H54 (cell line): ENCODE measurements at regions not wholly inside any gene's neighbourhood (a gene's known extent, or its start where the extent isn't known, plus 50 kb on each side); places are given as distances from the start of the nearest gene placed in this dataset.

Experiments used
- DNase-seq: peaks from one replicate; pipeline ENCODE4 v3.0.0; 2011; ENCODE audit warnings: low spot score, mixed read lengths; ENCODE audit not compliant: insufficient read length
- FAIRE-seq: peaks from 3 replicates; lab custom pipeline; 2011; peaks lifted over from hg19 to GRCh38; lab: Jason Lieb, UNC
- POLR2A ChIP-seq: IDR thresholded peaks from 2 replicates; pipeline ENCODE4 v1.6.1; 2011; ENCODE audit warnings: low read depth, mild to moderate bottlenecking, low read length

DNA sequence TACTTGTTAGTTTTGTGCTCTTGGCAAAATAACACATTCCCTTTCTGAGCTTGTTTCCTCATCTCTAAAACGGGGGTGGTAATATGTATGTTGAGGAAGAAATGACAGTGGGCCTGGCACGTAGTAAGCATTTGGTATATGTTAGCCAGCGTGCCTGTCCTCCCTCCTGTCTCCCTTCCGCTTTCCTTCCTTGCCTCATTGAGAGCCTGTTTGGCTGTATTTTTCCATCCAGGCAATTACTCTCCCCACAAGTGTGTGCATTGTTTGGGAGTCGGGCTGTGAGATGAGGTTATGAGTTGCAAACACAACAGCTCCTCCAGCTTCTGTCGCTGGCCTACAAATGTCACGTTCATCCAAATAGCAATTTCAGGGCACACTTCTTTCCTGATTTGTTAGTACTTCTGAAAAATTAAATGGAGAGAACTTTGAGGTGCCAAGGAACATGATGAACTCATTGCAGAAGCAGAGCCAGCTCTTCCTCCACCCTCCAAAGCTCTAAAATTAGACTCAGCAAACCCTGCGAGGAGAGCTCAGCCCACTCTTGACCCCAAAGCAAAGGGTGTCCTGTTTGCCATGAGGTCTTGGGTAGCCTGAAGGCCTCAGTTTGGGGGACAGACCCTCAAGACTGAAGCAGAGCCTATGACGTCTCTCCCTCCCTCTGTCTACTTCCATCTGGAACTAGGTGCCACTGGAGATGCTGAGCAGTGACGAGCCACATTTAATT, 50.7 kb upstream of the TOX2 start:
- FAIRE-seq: no peak

DNA sequence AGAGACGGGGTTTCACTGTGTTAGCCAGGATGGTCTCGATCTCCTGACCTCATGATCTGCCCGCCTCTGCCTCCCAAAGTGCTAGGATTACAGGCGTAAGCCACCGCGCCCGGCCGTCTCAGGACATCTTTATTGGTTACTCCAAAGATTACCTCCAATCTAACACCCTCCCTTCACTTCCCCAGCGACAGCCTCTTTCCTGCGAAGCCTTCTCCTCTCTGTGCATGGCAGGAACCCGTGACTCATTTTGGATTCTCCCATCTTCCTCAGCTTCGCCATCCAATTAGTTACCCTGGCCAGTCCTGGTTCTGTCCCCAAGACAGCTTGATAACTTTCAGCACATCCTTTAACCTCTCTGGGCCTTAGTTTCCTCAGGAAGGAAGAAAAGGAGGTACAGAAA, 51.3 kb upstream of the TOX2 start:
- FAIRE-seq (no peak), DNase-seq (no peak)
- TF ChIP-seq POLR2A: no peak

More for the DNA sequence above, 50.7 kb upstream of the TOX2 start:
- DNase-seq: no peak
- TF ChIP-seq POLR2A: no peak

DNA sequence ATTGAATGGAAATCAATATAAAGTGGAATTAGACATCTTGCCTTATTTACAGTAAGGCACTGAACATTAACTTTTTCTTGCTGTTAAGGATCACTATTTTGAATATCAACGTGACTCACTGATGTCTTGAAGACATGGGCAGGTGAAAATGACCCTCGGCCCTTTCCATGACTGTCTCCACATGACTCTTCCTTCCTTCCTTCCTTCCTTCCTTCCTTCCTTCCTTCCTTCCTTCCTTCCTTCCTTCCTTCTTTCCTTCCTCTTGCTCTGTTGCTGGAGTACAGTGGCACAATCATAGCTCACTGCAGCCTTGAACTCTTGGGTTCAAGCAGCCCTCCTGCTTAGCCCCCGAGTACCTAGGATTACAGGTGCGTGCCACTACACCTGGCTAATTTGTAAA, 52.2 kb upstream of the TOX2 start:
- no peak for TF ChIP-seq POLR2A
- DNase-seq (no peak), FAIRE-seq (no peak)

DNA sequence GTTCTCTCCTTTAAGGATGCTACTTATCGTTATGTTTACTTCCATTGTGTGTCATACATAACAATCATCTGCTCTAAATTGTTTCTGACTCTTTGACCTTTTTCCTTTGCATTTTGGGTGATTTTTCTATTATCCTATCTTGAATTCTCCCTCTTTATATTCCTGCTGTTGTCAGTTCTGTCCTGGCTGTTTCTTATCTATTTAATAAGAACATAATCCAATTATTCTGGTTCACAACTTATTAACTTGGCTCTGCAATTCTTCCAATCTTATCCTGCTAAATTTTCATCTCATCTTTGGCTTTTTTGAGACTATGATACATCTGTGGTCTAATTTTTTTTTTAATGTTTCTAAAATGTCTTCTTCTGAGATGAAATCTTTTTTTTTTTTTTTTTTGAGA, 54.7 kb upstream of the TOX2 start:
- TF ChIP-seq POLR2A: no peak
- DNase-seq (no peak), FAIRE-seq (no peak)

DNA sequence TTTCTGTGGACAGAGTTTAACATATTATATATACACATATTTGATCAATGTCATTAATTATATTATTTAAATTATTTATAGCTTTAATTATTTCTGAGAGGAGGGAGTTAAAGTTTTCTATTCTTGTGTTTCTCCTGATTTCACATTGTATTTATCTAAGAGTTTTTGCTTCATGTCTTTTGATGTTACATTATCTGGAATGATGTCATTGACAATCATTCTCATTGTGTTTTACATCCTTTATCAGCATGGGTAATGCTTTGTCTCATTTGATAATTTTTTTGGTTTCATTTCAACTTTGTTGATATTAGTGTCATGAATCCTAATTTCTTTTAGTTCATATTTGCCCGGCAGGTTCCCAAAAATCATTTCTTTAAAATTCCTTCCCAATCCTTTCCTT, 56.7 kb upstream of the TOX2 start:
- DNase-seq (no peak), FAIRE-seq (no peak)
- TF ChIP-seq POLR2A: no peak

DNA sequence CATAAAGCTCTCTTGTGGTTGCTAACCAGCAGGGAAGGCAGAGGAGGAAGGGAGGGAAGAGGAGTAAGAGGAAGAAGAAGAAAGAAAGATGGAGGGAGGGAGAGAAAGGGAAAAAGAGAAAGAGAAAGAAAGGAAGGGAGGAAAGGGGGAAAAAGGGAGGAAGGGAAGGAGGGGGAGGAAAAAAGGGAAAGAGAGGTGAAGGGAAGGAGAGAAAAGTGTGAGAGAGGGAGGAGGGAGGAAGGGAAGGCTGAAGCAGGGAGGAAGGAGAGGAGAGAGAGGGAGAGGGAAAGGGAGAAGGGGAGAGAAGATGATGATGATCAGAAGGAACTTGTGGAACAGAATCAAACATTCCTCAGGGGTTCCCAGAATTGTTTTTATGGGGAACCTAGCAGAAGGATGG, 57.5 kb upstream of the TOX2 start:
- DNase-seq: no peak
- no peak for TF ChIP-seq POLR2A
- no peak for FAIRE-seq

DNA sequence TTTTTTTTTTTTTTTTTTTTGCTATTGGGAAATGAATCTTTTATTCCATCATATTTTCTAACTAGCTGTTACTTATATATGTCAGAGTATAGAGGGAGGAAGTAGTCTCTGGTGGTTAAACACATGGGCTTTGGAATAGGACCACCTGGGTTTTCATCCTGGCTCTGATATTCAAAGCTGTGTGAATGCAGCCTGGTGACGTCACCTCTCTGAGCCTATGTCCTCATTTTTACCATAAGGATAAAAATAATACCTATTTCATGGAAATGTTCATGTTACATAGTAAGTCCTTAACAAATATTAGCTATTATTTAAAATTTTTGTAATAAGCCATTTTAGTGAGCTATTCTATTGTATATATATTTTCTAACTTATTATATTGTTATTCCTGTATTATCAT, 58.8 kb upstream of the TOX2 start:
- DNase-seq: no peak
- FAIRE-seq: no peak
- no peak for TF ChIP-seq POLR2A

DNA sequence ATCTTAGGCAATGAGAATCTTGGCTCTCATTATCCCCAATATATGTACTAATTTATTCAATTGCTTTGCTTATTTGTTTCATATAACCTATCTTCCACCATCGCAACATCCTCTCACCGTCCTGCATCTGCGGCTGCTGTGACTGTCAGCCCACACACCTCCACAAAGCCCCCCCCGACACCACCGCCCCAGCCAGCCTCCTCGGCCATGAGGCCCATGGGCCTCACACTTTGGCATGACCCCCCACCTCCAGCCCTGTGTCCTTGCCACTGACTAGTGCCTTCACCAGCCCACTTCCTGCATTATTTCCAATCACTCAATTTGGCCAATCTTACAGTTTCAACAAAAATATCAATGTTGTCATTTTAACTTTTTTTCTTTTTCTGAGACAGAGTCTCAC, 60.7 kb upstream of the TOX2 start:
- no peak for DNase-seq
- TF ChIP-seq POLR2A: no peak
- no peak for FAIRE-seq

DNA sequence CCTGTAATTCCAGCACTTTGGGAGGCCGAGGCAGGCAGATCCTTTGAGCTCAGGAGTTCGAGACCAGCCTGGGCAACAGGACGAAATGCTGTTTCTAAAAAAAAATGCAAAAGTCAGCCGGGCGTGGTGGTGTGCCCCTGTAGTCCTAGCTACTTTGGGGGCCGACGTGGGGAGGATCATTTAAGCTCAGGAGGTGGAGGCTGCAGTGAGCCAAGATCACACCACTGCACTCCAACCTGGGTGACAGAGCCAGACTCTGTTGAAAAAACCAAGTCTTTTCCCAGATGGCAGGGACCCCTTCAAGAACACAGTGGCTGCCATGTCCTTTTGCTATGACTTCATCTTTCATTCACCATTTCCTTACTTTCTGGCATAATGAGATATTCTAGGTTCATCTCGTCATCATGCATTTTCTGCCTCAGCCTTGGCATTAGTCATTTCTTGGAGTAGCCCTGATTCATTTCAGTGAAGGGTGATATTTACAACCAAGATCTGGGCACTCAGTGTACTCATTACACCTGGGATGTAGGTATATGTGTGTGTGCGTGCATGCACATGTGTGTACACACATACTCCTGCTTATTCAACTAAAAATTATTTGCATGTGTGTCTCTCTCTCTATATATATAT, 61.4 kb upstream of the TOX2 start:
- no peak for TF ChIP-seq POLR2A

DNA sequence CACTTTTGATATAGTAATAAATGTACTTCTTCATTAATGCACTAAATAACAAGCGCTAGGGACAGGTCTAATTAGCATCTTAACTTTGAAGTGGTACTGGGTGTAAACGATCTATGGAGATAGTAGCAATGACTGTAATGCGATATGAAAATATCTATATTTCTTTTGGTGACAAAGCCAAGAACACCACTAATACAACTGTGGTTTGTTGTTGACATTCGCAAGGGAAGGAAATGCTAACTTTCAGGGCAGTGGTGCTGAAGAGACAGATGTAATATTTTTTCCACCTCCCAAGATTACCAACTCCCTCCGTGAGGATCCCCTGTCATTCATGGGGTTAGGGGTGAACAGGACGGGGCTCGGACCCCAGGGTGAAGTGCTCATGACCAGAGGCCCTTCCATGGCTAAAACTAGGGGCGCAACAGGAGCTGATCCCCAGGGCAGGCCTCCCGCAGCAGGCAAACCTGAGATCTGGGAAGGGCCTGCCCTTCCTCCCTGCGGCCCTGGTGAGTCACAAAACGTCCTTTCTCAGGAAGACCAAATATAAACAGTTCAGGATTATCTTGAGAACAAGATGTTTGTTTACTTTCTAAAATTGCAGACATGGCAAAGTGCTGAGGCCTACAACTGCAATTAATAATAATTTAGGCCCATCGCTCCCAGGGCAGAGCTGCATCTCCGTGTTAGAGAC, 65.0 kb upstream of the TOX2 start:
- FAIRE-seq (peak; percentile 33), DNase-seq (peak; percentile 36)
- TF ChIP-seq POLR2A: no peak

More for the DNA sequence above, 61.4 kb upstream of the TOX2 start:
- no peak for DNase-seq
- FAIRE-seq: peak; percentile 48

DNA sequence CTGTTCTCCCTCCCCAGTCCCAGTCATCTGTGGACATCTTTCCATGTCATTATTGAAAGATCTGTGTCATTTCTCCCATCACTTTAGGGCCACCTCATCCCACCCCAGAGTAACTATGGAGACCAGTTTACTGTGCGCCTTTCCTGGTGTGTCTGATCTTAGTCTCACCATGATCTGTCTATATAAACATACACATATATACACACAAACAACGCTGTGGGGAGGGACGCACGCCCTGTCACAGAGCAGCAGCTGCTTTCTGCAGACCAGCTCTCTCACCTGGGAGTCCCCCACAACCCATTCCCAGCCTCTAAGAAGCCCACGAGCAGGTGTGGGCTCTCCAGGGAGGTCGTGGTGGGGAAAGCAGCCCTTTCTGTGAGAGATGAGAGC, 68.1 kb upstream of the TOX2 start:
- no peak for TF ChIP-seq POLR2A
- DNase-seq (no peak), FAIRE-seq (no peak)

DNA sequence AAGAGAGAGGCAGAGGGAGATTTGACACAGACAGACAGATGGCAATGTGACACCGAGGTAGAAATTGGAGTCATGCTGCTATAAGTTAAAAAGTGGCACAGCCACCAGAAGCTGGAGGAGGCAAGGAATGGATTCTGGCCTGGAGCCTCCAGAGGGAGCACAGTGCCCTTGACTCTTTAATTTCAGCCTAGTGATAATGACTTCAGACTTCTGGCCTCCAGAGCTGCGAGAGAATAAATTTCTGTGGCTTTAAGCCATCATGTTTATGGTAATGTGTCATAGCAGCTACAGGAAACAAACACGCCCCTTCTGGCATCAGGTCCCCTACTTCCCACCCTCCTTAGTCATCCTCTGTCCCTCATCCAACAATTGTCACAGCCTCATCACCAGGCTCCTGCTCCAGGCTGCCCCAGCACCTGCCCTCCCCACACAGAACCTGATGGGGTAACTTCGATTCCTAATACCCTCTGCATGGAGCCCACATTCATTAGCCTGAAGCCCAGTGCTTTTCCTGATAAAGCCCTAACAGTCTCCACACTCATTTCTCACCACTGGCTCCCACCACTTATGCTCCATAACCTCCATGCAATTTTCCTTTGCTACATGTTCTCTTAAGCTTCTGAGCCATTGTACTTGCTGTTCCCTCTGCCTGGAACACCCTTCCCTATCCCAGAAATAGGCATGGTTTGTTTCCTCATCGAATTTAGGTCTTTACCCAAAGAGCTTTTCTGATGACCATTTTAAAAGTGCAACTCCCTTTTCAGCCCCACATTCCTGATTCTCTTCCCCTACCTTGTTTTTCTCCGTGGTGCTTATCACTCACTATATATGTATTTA, 69.7 kb upstream of the TOX2 start:
- peak; percentile 52 for DNase-seq
- peak; percentile 55 for FAIRE-seq
- no peak for TF ChIP-seq POLR2A

DNA sequence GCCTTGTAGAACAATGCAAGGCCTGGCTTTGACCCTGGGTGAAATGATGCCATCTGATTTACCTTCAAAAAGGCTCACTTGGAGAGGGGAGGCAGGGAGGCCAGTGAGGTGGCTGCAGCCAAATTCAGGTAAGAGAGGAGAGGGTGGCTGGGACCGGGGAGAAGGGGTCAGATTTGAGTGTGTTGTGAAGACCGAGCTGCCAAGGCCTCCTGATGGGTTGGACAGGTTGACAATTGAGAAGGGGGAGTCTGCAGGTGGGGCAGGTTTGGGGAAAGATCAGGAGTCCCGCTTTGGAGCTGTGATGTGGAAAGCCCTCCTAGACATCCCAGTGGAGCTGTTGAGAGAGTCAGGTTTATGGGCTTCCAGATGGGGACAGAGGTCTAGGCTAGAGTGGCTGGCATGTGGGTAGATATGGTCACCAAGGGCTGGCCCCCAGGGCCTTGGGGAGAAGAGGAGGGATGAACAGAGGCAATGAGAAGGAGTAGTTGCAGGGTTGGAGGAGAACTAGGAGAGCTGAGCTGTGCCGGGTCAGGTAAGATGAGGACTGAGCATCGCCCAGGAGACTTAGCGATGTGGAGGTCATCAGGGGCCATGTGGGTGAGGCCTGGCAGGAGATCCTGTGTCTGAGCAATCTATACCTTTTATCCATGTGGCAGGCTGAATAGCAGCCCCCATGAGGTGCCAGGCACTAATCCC, 70.5 kb upstream of the TOX2 start:
- no peak for DNase-seq
- FAIRE-seq: no peak
- TF ChIP-seq POLR2A: no peak
